ENCODE measurements at regions not wholly inside any gene's neighbourhood (a gene's known extent, or its start where the extent isn't known, plus 50 kb on each side); places are given as distances from the start of the nearest gene placed in this dataset.

DNA sequence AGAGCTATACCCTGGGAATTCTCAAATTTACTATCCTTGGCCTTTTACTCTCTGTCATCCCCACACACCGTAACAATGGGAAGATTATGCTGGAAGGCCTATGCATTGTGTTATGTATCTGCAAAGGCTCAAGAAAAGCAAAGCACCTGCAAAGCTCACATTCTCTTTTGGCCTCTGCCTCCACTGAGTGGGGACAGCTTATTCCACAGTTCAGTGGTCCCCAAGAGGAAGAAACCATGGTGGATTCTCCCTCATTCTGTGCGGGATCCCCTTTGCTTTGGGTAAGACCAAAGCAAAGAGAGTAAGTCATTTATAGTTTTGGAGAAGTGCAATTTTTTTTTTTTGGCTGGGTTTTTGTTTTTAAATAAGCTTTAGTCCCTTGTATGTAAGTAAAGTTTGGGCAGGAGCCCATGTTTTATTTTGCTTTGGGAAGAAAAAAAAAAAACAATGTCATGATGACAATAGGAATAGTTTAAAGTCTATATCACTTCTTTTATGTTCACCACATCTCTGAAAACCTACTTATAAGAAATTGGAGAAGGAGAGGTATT lies 530.6 kb downstream of the FGF9 start:
- TF ChIP-seq, protein P1, sequence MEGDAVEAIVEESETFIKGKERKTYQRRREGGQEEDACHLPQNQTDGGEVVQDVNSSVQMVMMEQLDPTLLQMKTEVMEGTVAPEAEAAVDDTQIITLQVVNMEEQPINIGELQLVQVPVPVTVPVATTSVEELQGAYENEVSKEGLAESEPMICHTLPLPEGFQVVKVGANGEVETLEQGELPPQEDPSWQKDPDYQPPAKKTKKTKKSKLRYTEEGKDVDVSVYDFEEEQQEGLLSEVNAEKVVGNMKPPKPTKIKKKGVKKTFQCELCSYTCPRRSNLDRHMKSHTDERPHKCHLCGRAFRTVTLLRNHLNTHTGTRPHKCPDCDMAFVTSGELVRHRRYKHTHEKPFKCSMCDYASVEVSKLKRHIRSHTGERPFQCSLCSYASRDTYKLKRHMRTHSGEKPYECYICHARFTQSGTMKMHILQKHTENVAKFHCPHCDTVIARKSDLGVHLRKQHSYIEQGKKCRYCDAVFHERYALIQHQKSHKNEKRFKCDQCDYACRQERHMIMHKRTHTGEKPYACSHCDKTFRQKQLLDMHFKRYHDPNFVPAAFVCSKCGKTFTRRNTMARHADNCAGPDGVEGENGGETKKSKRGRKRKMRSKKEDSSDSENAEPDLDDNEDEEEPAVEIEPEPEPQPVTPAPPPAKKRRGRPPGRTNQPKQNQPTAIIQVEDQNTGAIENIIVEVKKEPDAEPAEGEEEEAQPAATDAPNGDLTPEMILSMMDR (IDR thresholded peaks at IDR 0.05) = no peak
- TF ChIP-seq POLR2AphosphoS5 (IDR thresholded peaks at IDR 0.05) = no peak
